GM12865 (cell line): ENCODE measurements at regions not wholly inside any gene's neighbourhood (a gene's known extent, or its start where the extent isn't known, plus 50 kb on each side); places are given as distances from the start of the nearest gene placed in this dataset.
A peak's percentile ranks its signal among the peaks of the same experiment; 100 is the strongest.

ENCODE experiments used
- DNase-seq: peaks from one replicate; pipeline ENCODE4 v3.0.0; 2010; ENCODE audit warnings: low read depth
- H3K4me3 ChIP-seq: 2 replicates; pipeline ENCODE4 v1.5.1; 2011; ENCODE audit warnings: mild to moderate bottlenecking, low read depth, low read length, control low read depth
- TF ChIP-seq, protein P1 (sequence below): IDR thresholded peaks from 2 replicates; pipeline ENCODE4 v1.5.1; 2011; ENCODE audit warnings: low read length, control low read depth, low read depth, inconsistent platforms; ENCODE audit not compliant: insufficient read depth; ENCODE audit errors: missing control alignments

DNA sequence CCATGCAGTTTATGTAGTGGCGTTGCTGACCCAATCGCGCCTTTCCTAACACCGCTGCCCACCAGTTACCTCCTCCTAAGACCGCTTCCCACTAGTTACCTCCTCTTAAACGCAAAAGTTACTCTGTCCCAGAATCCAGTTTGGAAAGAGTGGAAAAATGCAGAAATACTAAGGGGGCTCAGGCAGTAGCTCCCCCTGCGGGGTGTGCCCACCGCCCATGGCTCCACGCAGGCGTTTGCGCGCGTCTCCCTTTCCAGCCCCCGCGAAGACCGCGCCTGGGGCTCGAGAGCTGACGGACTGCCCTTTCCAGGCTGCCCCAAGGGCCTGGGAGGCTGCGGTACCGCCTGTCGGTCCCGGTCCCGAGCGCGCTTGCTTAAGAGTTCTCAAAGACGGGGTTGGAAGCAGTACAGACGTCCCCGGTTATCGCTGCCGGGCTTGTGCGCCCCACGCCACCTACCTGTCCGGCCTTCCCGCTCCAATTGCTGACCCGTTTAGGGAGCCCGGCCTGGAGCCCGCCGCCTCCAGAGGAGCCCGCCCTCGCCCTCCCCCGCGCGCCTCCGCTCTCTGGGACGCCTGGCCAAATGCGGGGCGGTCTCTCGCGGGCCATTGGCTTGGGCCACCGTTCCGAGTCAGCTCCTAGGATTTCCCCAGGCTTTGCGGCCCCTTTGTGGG, 414.1 kb upstream of the ESRRG start:
- no peak overlapping the region for H3K4me3 ChIP-seq
- DNase-seq: no peak
- TF ChIP-seq, protein P1, sequence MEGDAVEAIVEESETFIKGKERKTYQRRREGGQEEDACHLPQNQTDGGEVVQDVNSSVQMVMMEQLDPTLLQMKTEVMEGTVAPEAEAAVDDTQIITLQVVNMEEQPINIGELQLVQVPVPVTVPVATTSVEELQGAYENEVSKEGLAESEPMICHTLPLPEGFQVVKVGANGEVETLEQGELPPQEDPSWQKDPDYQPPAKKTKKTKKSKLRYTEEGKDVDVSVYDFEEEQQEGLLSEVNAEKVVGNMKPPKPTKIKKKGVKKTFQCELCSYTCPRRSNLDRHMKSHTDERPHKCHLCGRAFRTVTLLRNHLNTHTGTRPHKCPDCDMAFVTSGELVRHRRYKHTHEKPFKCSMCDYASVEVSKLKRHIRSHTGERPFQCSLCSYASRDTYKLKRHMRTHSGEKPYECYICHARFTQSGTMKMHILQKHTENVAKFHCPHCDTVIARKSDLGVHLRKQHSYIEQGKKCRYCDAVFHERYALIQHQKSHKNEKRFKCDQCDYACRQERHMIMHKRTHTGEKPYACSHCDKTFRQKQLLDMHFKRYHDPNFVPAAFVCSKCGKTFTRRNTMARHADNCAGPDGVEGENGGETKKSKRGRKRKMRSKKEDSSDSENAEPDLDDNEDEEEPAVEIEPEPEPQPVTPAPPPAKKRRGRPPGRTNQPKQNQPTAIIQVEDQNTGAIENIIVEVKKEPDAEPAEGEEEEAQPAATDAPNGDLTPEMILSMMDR: no peak

DNA sequence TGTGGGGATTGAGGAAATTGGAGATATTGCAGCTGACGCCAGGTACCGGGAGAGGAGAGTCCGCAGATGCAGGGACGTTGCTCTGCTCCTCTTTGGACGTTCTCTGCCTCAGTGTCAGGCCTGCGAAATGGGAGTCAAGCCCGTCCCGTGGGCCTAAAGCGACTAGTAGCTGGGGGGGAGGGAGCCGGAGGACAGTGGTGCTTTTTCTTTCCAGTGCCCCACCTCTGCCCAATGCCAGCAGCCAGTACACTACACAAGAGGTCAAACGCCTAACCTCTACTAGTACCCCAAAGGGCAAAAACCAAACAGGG, 413.6 kb upstream of the ESRRG start:
- H3K4me3 ChIP-seq: no peak overlapping the region
- TF ChIP-seq, protein P1: no peak
- DNase-seq: no peak

DNA sequence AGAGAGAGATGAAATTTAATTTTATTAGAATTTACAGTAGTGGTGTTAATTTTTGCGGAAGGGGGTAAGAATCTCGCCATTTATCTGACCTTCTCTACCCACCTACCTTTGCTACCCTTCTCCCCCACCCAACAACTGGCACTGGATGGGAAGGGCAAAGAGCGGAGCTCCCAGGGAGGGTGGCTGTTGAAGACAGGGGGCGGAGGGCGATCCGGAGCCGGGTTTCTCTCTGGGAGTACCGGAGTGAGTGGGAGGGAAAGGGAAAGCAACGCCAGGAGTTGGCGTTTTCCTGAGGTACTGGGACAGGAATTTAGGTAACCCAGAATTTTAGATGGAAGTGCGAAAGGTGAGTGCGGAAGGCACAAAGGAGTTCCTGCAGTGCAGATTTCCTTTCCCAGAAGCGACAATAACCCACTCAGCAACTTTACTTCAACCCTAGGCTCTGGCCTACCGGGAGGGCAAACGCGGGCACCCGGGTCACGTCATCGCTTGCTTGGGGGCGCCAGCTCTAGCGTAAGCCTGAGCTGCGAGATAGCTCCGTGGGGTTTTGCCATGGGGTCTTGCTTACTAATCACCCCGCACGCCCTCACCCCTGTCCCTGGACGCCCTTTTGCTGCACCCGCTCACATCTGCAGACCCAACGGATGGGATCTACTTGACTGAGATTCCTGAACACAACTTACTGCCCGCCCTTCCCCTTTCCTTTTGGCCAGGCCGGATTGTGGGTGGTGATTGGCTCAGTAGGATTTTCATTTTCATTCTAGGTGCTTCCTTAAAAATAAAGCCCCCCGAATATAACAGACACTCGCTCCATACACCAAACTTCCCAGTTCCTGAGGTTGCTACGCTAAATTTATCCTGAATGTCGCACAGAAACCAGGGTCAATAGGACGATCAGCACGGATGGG, 413.0 kb upstream of the ESRRG start:
- no peak overlapping the region for H3K4me3 ChIP-seq
- TF ChIP-seq, protein P1: no peak
- no peak for DNase-seq

DNA sequence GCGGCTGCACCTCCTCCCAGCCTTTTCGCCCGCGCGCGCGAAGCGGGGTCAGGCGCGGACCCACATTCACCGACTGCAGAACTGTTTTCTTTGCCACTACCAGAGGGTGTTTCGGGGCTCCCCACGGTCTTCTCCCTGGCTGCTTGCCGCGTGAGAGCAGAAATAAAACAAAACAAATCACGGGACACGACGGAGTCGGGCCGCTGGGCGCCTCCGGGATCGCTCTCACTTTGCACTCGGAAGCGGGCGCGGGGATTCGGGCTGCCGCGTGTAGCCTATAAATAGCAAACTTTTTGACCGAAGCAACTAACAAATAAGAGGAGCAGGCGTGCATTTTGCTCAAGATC, 412.3 kb upstream of the ESRRG start:
- H3K4me3 ChIP-seq: peak overlapping the region; percentile 4; the same call in 1 of the 2 replicates
- DNase-seq: no peak
- TF ChIP-seq, protein P1: no peak

DNA sequence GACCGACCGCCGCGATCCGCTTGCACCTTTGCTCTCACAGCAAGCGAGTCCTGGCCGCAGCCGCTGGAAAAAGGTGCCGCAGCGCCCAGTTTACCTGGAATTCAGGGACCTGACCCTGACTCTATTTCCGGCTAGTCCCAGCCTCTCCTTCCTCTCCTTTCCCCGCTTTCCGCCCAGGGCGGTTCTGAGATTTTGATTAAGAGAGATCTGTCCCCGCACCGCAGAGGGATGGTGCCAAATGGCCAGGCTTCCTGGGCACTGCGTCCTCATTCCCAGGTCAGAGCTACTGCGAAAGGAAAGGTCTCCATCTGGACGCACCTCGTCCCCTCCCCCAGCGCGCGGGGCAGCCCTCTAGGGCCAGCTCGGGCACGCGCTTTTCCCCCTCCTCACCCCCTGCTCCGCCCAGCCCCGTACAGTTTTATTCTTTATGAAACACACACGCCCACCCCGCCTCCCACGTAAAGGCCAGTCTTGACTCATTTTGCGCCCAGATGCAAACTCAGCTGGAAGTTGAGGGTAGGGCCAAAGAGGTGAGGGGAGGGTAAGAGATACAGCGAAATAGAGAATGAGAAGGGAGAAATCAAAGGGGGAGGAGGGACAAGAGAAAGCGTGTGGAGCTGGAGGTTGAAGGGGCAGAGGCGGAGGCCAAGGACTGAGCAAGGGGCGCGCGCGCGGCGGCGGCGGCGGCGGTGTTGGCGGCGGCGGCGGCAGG, 411.8 kb upstream of the ESRRG start:
- TF ChIP-seq, protein P1: no peak
- H3K4me3 ChIP-seq: no peak overlapping the region
- no peak for DNase-seq

DNA sequence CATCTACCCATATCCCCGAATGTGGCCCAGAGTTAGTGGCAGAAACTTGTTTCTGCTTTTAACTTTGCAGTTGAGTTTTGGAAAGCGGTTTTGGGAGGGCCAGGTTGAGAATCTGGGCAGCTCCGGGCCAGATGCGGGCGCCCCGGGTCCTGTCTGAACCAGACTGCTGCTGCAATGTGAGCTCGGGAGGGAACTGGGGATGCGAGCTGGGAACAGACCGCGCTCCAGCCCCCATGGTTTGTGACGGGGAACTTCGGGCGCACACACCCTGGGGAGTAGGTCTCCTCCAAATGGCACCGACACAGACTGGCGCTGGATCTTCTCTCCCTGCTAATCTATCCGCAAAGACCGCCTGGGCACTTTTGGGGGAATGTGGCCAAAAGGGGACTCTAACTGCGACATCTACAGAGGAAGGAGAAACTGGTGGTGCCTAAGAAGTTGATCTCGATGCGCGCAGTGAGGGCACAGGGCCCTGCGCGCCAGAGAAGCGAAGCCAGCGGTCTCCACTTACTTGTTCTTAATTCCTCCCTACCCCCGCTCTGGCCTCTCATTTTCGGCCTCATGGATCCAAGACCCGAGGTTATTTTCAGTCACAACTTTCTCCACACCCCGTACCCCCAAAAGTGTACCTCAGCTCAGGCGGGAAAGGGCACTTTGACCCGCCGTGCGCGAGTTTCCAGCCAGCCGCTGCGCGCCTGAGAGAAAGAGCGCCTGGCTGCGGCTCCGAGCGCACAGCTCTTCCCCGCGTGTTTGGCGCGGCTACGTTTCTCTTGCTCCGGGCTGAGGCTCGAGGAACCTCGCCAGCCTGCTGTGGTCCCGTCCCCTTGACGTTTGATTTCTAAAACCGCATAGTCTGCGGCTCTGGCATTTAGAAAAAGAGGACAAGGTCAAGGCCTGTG, 411.0 kb upstream of the ESRRG start:
- TF ChIP-seq, protein P1: no peak
- no peak overlapping the region for H3K4me3 ChIP-seq
- DNase-seq: no peak
